Ectodermal cell (in vitro differentiated cells): ENCODE measurements at regions not wholly inside any gene's neighbourhood (a gene's known extent, or its start where the extent isn't known, plus 50 kb on each side); places are given as distances from the start of the nearest gene placed in this dataset.

Experiments used
- H3K27ac ChIP-seq: 2 replicates; pipeline ENCODE4 v1.7.0; 2013; ENCODE audit warnings: mild to moderate bottlenecking, low read depth, low read length; ENCODE audit not compliant: insufficient read depth, poor library complexity, severe bottlenecking
- H3K27me3 ChIP-seq: 2 replicates; pipeline ENCODE4 v1.7.0; 2013; ENCODE audit warnings: mild to moderate bottlenecking, low read length; ENCODE audit not compliant: insufficient read depth, control insufficient read depth, poor library complexity, severe bottlenecking
- H3K36me3 ChIP-seq: one replicate; pipeline ENCODE4 v1.7.0; 2013; ENCODE audit warnings: low read length; ENCODE audit not compliant: control insufficient read depth, insufficient read depth
- H3K4me1 ChIP-seq: one replicate; pipeline ENCODE4 v1.7.0; 2013; ENCODE audit warnings: low read length; ENCODE audit not compliant: control insufficient read depth, insufficient read depth
- H3K4me3 ChIP-seq: 2 replicates; pipeline ENCODE4 v1.7.0; 2013; ENCODE audit warnings: low read depth, low read length, control low read depth; ENCODE audit not compliant: insufficient read depth
- H3K9me3 ChIP-seq: 2 replicates; pipeline ENCODE4 v1.7.0; 2013; ENCODE audit warnings: mild to moderate bottlenecking, low read length, moderate library complexity; ENCODE audit not compliant: control insufficient read depth
- WGBS, 2 experiments: methylation state at CpG; one replicate each; pipeline ENCODE4 v1.1.7; 2013; ENCODE audit warnings: missing lambda C conversion rate in 2 of 2; 5-methylcytosine and 5-hydroxymethylcytosine counted together

GRCh38 chr3:162224746-162225145 lies 728.1 kb downstream of the OTOL1 start:
- no peaks in the 10 kb centered on the region for H3K36me3 ChIP-seq
- no peaks in the 10 kb centered on the region for H3K27me3 ChIP-seq
- no peak overlapping the region for H3K4me3 ChIP-seq
- H3K27ac ChIP-seq = no peak overlapping the region
- H3K4me1 ChIP-seq = peaks cover 4% of the 10 kb centered on the region
- no peaks in the 10 kb centered on the region for H3K9me3 ChIP-seq
- 94 to 96% methylated on average over 4 of the region's 4 CpGs for WGBS, 2 experiments

GRCh38 chr3:162236949-162237348 lies 740.3 kb downstream of the OTOL1 start:
- H3K36me3 ChIP-seq = no peaks in the 10 kb centered on the region
- H3K4me1 ChIP-seq = no peaks in the 10 kb centered on the region
- no peak overlapping the region for H3K4me3 ChIP-seq
- WGBS, 2 experiments = 93 to 95% methylated on average over 5 of the region's 5 CpGs
- no peaks in the 10 kb centered on the region for H3K27me3 ChIP-seq
- H3K9me3 ChIP-seq = no peaks in the 10 kb centered on the region
- no peak overlapping the region for H3K27ac ChIP-seq

- Histone ChIP-seq H3K27ac (no peak overlapping the region), H3K36me3 (no peaks in the 10 kb centered on the region), H3K27me3 (no peaks in the 10 kb centered on the region), H3K4me3 (no peak overlapping the region), H3K4me1 (no peaks in the 10 kb centered on the region), H3K9me3 (no peaks in the 10 kb centered on the region)
- WGBS, 2 experiments = 78 to 100% methylated on average over 1 of the region's 1 CpG
Measured at GRCh38 chr3:162250782-162251181, 754.2 kb downstream of the OTOL1 start.

GRCh38 chr3:162262129-162262528 lies 765.5 kb downstream of the OTOL1 start:
- Histone ChIP-seq H3K9me3 (no peaks in the 10 kb centered on the region), H3K27me3 (no peaks in the 10 kb centered on the region), H3K4me3 (no peak overlapping the region), H3K4me1 (no peaks in the 10 kb centered on the region), H3K27ac (no peak overlapping the region), H3K36me3 (no peaks in the 10 kb centered on the region)
- 100% methylated on average over 1 of the region's 1 CpG for whole genome bisulfite sequencing, 2 experiments

GRCh38 chr3:162263596-162263995 lies 767.0 kb downstream of the OTOL1 start:
- Histone ChIP-seq H3K36me3 (no peaks in the 10 kb centered on the region), H3K4me1 (no peaks in the 10 kb centered on the region), H3K4me3 (no peak overlapping the region), H3K9me3 (no peaks in the 10 kb centered on the region), H3K27ac (no peak overlapping the region), H3K27me3 (no peaks in the 10 kb centered on the region)
- 92% methylated on average over 2 of the region's 2 CpGs for WGBS, 2 experiments

GRCh38 chr3:162269636-162270458 lies 773.2 kb downstream of the OTOL1 start:
- Histone ChIP-seq H3K27ac (no peak overlapping the region), H3K36me3 (no peaks in the 10 kb centered on the region), H3K4me3 (no peak overlapping the region), H3K27me3 (no peaks in the 10 kb centered on the region), H3K4me1 (no peaks in the 10 kb centered on the region), H3K9me3 (no peaks in the 10 kb centered on the region)
- WGBS, 2 experiments = 82% methylated on average over 4 to 9 of the region's 9 CpGs

GRCh38 chr3:162274070-162274469 lies 777.5 kb downstream of the OTOL1 start:
- H3K27me3 ChIP-seq = no peaks in the 10 kb centered on the region
- no peak overlapping the region for H3K4me3 ChIP-seq
- H3K4me1 ChIP-seq = no peaks in the 10 kb centered on the region
- H3K36me3 ChIP-seq = no peaks in the 10 kb centered on the region
- no peak overlapping the region for H3K27ac ChIP-seq
- no peaks in the 10 kb centered on the region for H3K9me3 ChIP-seq

GRCh38 chr3:162278834-162279233 lies 782.2 kb downstream of the OTOL1 start:
- H3K27me3 ChIP-seq = no peaks in the 10 kb centered on the region
- WGBS, 2 experiments = 100% methylated on average over 1 of the region's 2 CpGs; no CpG with 5 or more reads in 1 of the 2 experiments
- H3K9me3 ChIP-seq = no peaks in the 10 kb centered on the region
- H3K27ac ChIP-seq = no peak overlapping the region
- no peaks in the 10 kb centered on the region for H3K36me3 ChIP-seq
- H3K4me3 ChIP-seq = no peak overlapping the region
- H3K4me1 ChIP-seq = no peaks in the 10 kb centered on the region

- H3K4me3 ChIP-seq = no peak overlapping the region
- H3K4me1 ChIP-seq = no peaks in the 10 kb centered on the region
- no peak overlapping the region for H3K27ac ChIP-seq
- 95 to 98% methylated on average over 3 of the region's 3 CpGs for WGBS, 2 experiments
- H3K27me3 ChIP-seq = no peaks in the 10 kb centered on the region
- H3K36me3 ChIP-seq = no peaks in the 10 kb centered on the region
- no peaks in the 10 kb centered on the region for H3K9me3 ChIP-seq
Measured at GRCh38 chr3:162285259-162285658, 788.7 kb downstream of the OTOL1 start.

GRCh38 chr3:162287600-162287999 lies 791.0 kb downstream of the OTOL1 start:
- Histone ChIP-seq H3K27ac (no peak overlapping the region), H3K4me1 (no peaks in the 10 kb centered on the region), H3K9me3 (no peaks in the 10 kb centered on the region), H3K36me3 (no peaks in the 10 kb centered on the region), H3K4me3 (no peak overlapping the region), H3K27me3 (no peaks in the 10 kb centered on the region)
- whole genome bisulfite sequencing, 2 experiments = 91 to 100% methylated on average over 2 of the region's 2 CpGs
